Astrocyte (in vitro differentiated cells and primary cell): ENCODE measurements at regions not wholly inside any gene's neighbourhood (a gene's known extent, or its start where the extent isn't known, plus 50 kb on each side); places are given as distances from the start of the nearest gene placed in this dataset.

Source experiments
- DNase-seq: peaks from one replicate; pipeline ENCODE4 v3.0.0-alpha.2; 2010; ENCODE audit warnings: low read depth
- FAIRE-seq: peaks from 2 replicates; lab custom pipeline; 2011; peaks lifted over from hg19 to GRCh38; lab: Jason Lieb, UNC
- H2AFZ ChIP-seq: 2 replicates; pipeline ENCODE4 v1.6.0; 2012; ENCODE audit warnings: low read depth, low read length, inconsistent platforms
- H3K27ac ChIP-seq: 2 replicates; pipeline ENCODE4 v1.5.1; 2011; ENCODE audit warnings: low read depth, low read length, inconsistent platforms
- H3K27me3 ChIP-seq: 2 replicates; pipeline ENCODE4 v1.6.0; 2011; ENCODE audit warnings: low read length, inconsistent platforms; ENCODE audit not compliant: insufficient read depth
- H3K36me3 ChIP-seq: 2 replicates; pipeline ENCODE4 v1.5.1; 2011; ENCODE audit warnings: low read length, inconsistent platforms; ENCODE audit not compliant: insufficient read depth
- H3K4me1 ChIP-seq: 2 replicates; pipeline ENCODE4 v1.5.1; 2011; ENCODE audit warnings: low read length, inconsistent platforms; ENCODE audit not compliant: insufficient read depth
- H3K4me2 ChIP-seq: 2 replicates; pipeline ENCODE4 v1.6.0; 2012; ENCODE audit warnings: low read length, inconsistent platforms
- H3K4me3 ChIP-seq: 2 replicates; pipeline ENCODE4 v1.5.1; 2011; ENCODE audit warnings: low read depth, mild to moderate bottlenecking, low read length, inconsistent platforms; ENCODE audit not compliant: insufficient read depth
- H3K79me2 ChIP-seq: 2 replicates; pipeline ENCODE4 v1.6.0; 2012; ENCODE audit warnings: mild to moderate bottlenecking, low read length, inconsistent platforms; ENCODE audit not compliant: insufficient read depth
- H3K9ac ChIP-seq: 2 replicates; pipeline ENCODE4 v1.6.0; 2012; ENCODE audit warnings: mild to moderate bottlenecking, low read length, inconsistent platforms
- H3K9me3 ChIP-seq: 2 replicates; pipeline ENCODE4 v1.5.1; 2012; ENCODE audit warnings: low read depth, mild to moderate bottlenecking, low read length, inconsistent platforms; ENCODE audit not compliant: insufficient read depth
- H4K20me1 ChIP-seq: 2 replicates; pipeline ENCODE4 v1.6.0; 2012; ENCODE audit warnings: low read length, inconsistent platforms; ENCODE audit not compliant: insufficient read depth
- H3K27ac Mint-ChIP-seq: one replicate; pipeline ENCODE4 v1.8.0; 2021; ENCODE audit warnings: mild to moderate bottlenecking, mixed read lengths; ENCODE audit not compliant: unreplicated experiment
- H3K27me3 Mint-ChIP-seq: one replicate; pipeline ENCODE4 v1.8.0; 2021; ENCODE audit warnings: low read depth, mixed read lengths; ENCODE audit not compliant: unreplicated experiment
- H3K36me3 Mint-ChIP-seq: one replicate; pipeline ENCODE4 v1.8.0; 2021; ENCODE audit warnings: low read depth, mixed read lengths; ENCODE audit not compliant: unreplicated experiment
- H3K4me1 Mint-ChIP-seq: one replicate; pipeline ENCODE4 v1.8.0; 2021; ENCODE audit warnings: low read depth, mixed read lengths; ENCODE audit not compliant: unreplicated experiment
- H3K4me3 Mint-ChIP-seq: one replicate; pipeline ENCODE4 v1.8.0; 2021; ENCODE audit warnings: mild to moderate bottlenecking, moderate library complexity, mixed read lengths; ENCODE audit not compliant: unreplicated experiment
- H3K9me3 Mint-ChIP-seq: one replicate; pipeline ENCODE4 v1.8.0; 2021; ENCODE audit warnings: mild to moderate bottlenecking, mixed read lengths; ENCODE audit not compliant: unreplicated experiment
- EZH2 ChIP-seq: IDR thresholded peaks from 2 replicates; pipeline ENCODE4 v1.6.1; 2012; ENCODE audit warnings: mild to moderate bottlenecking, low read length, inconsistent platforms; ENCODE audit not compliant: insufficient read depth
- TF ChIP-seq, protein P1 (sequence below): IDR thresholded peaks from 2 replicates; pipeline ENCODE4 v1.5.1; 2011; ENCODE audit warnings: low read depth, mild to moderate bottlenecking, inconsistent platforms, low read length, moderate library complexity; ENCODE audit not compliant: insufficient read depth

DNA sequence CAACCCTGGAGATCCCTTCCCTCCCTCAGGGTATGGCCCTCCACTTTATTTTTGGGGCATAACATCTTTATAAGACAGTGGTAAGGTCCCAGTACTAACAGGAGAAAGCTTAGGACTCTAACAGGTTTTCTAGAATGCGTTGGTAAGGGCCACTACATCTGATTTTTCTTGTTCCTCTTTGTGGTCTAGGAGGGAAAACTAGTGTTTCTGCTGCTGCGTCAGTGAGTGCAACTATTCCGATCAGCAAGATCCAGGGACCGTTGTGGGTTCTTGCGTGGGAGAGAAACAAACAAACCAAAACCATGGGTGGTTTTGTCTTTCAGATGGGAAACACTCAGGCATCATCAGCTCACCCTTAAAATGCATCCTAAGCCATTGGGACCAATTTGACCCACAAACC lies 123.6 kb upstream of the SLC16A7 start:
- FAIRE-seq (no peak), DNase-seq (no peak)
- H3K9me3 ChIP-seq, result no peaks in the 10 kb centered on the region
- no peaks in the 10 kb centered on the region for H3K4me1 Mint-ChIP-seq
- no peaks in the 10 kb centered on the region for H3K4me1 ChIP-seq
- H3K4me3 Mint-ChIP-seq, result no peak overlapping the region
- no peak overlapping the region for H2AFZ ChIP-seq
- H3K27me3 Mint-ChIP-seq, result no peaks in the 10 kb centered on the region
- H3K27ac ChIP-seq, result no peak overlapping the region
- H3K79me2 ChIP-seq, result no peaks in the 10 kb centered on the region
- no peaks in the 10 kb centered on the region for H3K27me3 ChIP-seq
- H3K9ac ChIP-seq, result no peak overlapping the region
- H3K36me3 Mint-ChIP-seq, result no peaks in the 10 kb centered on the region
- no peak overlapping the region for H3K4me2 ChIP-seq
- no peak overlapping the region for H3K4me3 ChIP-seq
- H3K36me3 ChIP-seq, result no peaks in the 10 kb centered on the region
- TF ChIP-seq EZH2, result no peak
- TF ChIP-seq, protein P1, sequence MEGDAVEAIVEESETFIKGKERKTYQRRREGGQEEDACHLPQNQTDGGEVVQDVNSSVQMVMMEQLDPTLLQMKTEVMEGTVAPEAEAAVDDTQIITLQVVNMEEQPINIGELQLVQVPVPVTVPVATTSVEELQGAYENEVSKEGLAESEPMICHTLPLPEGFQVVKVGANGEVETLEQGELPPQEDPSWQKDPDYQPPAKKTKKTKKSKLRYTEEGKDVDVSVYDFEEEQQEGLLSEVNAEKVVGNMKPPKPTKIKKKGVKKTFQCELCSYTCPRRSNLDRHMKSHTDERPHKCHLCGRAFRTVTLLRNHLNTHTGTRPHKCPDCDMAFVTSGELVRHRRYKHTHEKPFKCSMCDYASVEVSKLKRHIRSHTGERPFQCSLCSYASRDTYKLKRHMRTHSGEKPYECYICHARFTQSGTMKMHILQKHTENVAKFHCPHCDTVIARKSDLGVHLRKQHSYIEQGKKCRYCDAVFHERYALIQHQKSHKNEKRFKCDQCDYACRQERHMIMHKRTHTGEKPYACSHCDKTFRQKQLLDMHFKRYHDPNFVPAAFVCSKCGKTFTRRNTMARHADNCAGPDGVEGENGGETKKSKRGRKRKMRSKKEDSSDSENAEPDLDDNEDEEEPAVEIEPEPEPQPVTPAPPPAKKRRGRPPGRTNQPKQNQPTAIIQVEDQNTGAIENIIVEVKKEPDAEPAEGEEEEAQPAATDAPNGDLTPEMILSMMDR, result no peak
- H3K27ac Mint-ChIP-seq, result no peak overlapping the region
- H4K20me1 ChIP-seq, result no peaks in the 10 kb centered on the region
- H3K9me3 Mint-ChIP-seq, result peaks cover 14% of the 10 kb centered on the region

GRCh38 chr12:59459966-59460660 lies 135.7 kb upstream of the SLC16A7 start:
- Histone ChIP-seq H3K9me3 (no peaks in the 10 kb centered on the region), H3K4me3 (no peak overlapping the region), H3K27me3 (no peaks in the 10 kb centered on the region), H3K79me2 (no peaks in the 10 kb centered on the region), H3K4me2 (peak overlapping the region; percentile 76), H3K27ac (peak overlapping the region; percentile 25), H2AFZ (peak overlapping the region; percentile 63), H3K36me3 (no peaks in the 10 kb centered on the region), H3K4me1 (peaks cover 7% of the 10 kb centered on the region), H3K9ac (peak overlapping the region; percentile 33), H4K20me1 (no peaks in the 10 kb centered on the region)
- no peaks in the 10 kb centered on the region for H3K9me3 Mint-ChIP-seq
- DNase-seq (peak; percentile 60), FAIRE-seq (peak; percentile 73)
- no peak overlapping the region for H3K4me3 Mint-ChIP-seq
- TF ChIP-seq EZH2, result no peak
- TF ChIP-seq, protein P1, result no peak
- no peaks in the 10 kb centered on the region for H3K36me3 Mint-ChIP-seq
- H3K27ac Mint-ChIP-seq, result peak overlapping the region; percentile 15
- H3K27me3 Mint-ChIP-seq, result no peaks in the 10 kb centered on the region
- peaks cover 10% of the 10 kb centered on the region for H3K4me1 Mint-ChIP-seq

GRCh38 chr12:59453475-59453874 lies 142.4 kb upstream of the SLC16A7 start:
- no peaks in the 10 kb centered on the region for H3K36me3 ChIP-seq
- no peaks in the 10 kb centered on the region for H3K79me2 ChIP-seq
- no peaks in the 10 kb centered on the region for H4K20me1 ChIP-seq
- H3K4me3 Mint-ChIP-seq, result no peak overlapping the region
- H3K4me1 ChIP-seq, result peaks cover 14% of the 10 kb centered on the region
- H3K4me1 Mint-ChIP-seq, result peaks cover 10% of the 10 kb centered on the region
- FAIRE-seq (no peak), DNase-seq (no peak)
- H3K9me3 ChIP-seq, result no peaks in the 10 kb centered on the region
- TF ChIP-seq, protein P1, result no peak
- TF ChIP-seq EZH2, result no peak
- H3K27me3 Mint-ChIP-seq, result no peaks in the 10 kb centered on the region
- H3K36me3 Mint-ChIP-seq, result no peaks in the 10 kb centered on the region
- no peak overlapping the region for H3K4me2 ChIP-seq
- no peaks in the 10 kb centered on the region for H3K27me3 ChIP-seq
- no peak overlapping the region for H3K9ac ChIP-seq
- no peak overlapping the region for H2AFZ ChIP-seq
- no peak overlapping the region for H3K27ac ChIP-seq
- H3K27ac Mint-ChIP-seq, result no peak overlapping the region
- H3K9me3 Mint-ChIP-seq, result no peaks in the 10 kb centered on the region
- H3K4me3 ChIP-seq, result no peak overlapping the region
